Activated CD8-positive, alpha-beta T cell treated with anti-CD3 and anti-CD28 coated beads, Interleukin-2, amount 10 ng/mL, durations not matched to agents 7 days and 5 days (primary cell): ENCODE measurements at regions not wholly inside any gene's neighbourhood (a gene's known extent, or its start where the extent isn't known, plus 50 kb on each side); places are given as distances from the start of the nearest gene placed in this dataset.
"Not testable (repeated sequence)": the region's sequence is repeated elsewhere in the genome, so short reads cannot be mapped to it uniquely, and the experiment has no call there.

Source experiments
- ATAC-seq: fragments of 150-1000 bp; cut with Tn5 transposase; one replicate; pipeline ENCODE4 v1.10.0; 2021; ENCODE audit warnings: moderate library complexity
- CTCF ChIA-PET: fragments of 350-600 bp; sonication (Branson Sonifier 250); formaldehyde crosslinking; loops from one replicate; lab custom pipeline; 2021; ENCODE audit warnings: antibody characterized with exemption; lab: Charles Lee
- POLR2A ChIA-PET: fragments of 350-600 bp; sonication (Branson Sonifier 250); formaldehyde crosslinking; loops from one replicate; lab custom pipeline; 2021; ENCODE audit warnings: antibody characterized with exemption; lab: Charles Lee
- DNase-seq: peaks from one replicate; pipeline ENCODE4 v3.0.0-alpha.2; 2020
- H3K27ac Mint-ChIP-seq: one replicate; pipeline ENCODE4 v1.8.0; 2021; ENCODE audit warnings: mild to moderate bottlenecking, mixed read lengths
- H3K27me3 Mint-ChIP-seq: one replicate; pipeline ENCODE4 v1.8.0; 2021; ENCODE audit warnings: low read depth, mixed read lengths
- H3K36me3 Mint-ChIP-seq: one replicate; pipeline ENCODE4 v1.8.0; 2021; ENCODE audit warnings: low read depth, mixed read lengths
- H3K4me1 Mint-ChIP-seq: one replicate; pipeline ENCODE4 v1.8.0; 2021; ENCODE audit warnings: low read depth, mixed read lengths
- H3K4me3 Mint-ChIP-seq: one replicate; pipeline ENCODE4 v1.8.0; 2021; ENCODE audit warnings: mild to moderate bottlenecking, mixed read lengths
- H3K9me3 Mint-ChIP-seq: one replicate; pipeline ENCODE4 v1.8.0; 2022; ENCODE audit warnings: mixed read lengths; ENCODE audit not compliant: insufficient read depth

DNA sequence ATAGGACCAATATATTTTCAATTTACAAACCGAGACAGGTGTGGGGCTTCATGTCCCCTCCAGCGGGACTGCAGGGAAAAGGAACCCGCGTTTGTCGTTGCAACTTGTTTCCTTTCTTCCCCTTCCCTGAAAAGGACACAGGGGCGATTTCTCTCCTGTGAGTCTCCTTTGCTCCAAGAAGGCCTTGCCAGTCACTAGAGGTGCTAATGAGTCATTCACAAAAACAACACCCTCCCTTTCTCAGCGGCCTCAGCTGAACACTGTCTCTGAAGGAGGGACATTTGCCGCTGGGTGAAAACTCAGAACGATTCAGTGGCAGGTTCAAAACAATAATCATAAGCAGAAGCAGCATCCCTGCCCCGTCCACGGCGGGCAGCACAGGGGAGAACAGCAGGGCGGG lies 359.7 kb downstream of the TEX29 start:
- H3K27ac Mint-ChIP-seq, POLR2A ChIA-PET, H3K4me1 Mint-ChIP-seq: not testable (repeated sequence)

DNA sequence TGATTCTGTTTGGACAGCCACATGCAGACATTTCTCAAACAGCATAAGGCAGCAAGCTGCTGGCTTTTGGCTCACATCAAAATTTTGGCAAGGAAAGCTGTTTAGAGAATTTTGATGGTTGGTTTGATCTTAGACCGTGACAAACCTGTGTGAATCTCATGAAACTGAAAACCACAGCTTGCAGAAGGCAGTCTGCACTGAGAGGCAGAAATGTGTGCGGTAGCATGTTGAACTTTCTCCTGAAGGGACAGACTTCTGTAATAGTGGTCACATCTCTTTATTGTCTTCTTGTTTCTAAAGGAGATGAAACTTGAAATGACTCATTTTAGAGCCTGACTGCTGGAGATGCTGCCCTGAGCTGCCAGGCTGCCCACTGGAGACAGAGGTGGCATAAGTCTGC lies 371.6 kb downstream of the TEX29 start:
- DNase-seq, H3K9me3 Mint-ChIP-seq, H3K4me3 Mint-ChIP-seq, H3K27ac Mint-ChIP-seq, CTCF ChIA-PET, H3K36me3 Mint-ChIP-seq, ATAC-seq, H3K4me1 Mint-ChIP-seq, POLR2A ChIA-PET, H3K27me3 Mint-ChIP-seq: not testable (repeated sequence)

More for the DNA sequence above, 359.7 kb downstream of the TEX29 start:
- DNase-seq, H3K9me3 Mint-ChIP-seq, ATAC-seq, H3K27me3 Mint-ChIP-seq, H3K36me3 Mint-ChIP-seq, CTCF ChIA-PET, H3K4me3 Mint-ChIP-seq: not testable (repeated sequence)

DNA sequence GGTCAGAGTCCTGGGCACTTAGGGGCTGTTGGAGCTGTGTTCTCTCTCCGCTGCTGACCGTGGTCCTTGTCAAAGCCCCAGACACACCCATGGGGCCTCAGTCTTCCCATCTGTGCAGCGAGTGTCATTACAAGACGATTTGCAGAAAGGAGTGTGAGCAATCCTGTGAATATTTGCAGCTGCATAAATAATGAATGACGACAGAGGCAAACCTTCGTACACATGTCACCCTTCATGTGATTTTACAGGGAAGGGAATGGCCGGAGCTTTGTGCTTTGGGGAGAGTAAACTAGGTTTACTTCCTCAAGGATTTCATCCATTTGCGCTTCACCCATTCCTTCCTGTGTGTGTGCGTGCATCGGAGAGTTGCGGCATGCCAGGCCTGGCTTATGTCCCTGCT lies 370.8 kb upstream of the SOX1 start:
- DNase-seq, H3K36me3 Mint-ChIP-seq, H3K4me1 Mint-ChIP-seq, POLR2A ChIA-PET, H3K9me3 Mint-ChIP-seq, H3K4me3 Mint-ChIP-seq, CTCF ChIA-PET, H3K27ac Mint-ChIP-seq, H3K27me3 Mint-ChIP-seq, ATAC-seq: not testable (repeated sequence)

DNA sequence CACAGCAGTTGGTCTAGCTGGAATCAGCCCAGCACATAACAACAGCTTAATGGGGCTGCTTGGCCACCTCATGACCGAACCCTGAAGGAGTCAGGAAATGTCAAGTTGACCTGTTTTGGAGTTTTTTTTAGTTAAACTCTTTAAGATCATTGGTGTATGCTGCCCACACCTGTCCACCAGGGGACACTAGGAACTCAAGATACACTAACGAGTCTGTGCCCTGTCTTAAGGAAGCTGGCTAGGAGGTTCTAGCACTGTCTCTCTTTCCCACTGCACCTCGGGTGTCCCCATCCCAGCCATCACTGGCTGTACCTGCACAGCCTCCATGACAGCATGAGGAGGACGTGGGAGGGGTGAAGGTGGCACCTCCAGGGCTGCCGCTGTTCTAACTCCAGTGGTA lies 364.9 kb upstream of the SOX1 start:
- not testable (repeated sequence) for ATAC-seq, H3K36me3 Mint-ChIP-seq

More for the DNA sequence above, 364.9 kb upstream of the SOX1 start:
- POLR2A ChIA-PET, H3K4me1 Mint-ChIP-seq, H3K4me3 Mint-ChIP-seq, H3K9me3 Mint-ChIP-seq, H3K27ac Mint-ChIP-seq, DNase-seq, H3K27me3 Mint-ChIP-seq, CTCF ChIA-PET: not testable (repeated sequence)
